GM12878 (cell line): ENCODE measurements at regions not wholly inside any gene's neighbourhood (a gene's known extent, or its start where the extent isn't known, plus 50 kb on each side); places are given as distances from the start of the nearest gene placed in this dataset.

Experiments
- ATAC-seq: fragments of 200-7000 bp; cut with Tn5 transposase; 3 replicates; pipeline ENCODE4 v1.9.1; 2020; ENCODE audit warnings: mild to moderate bottlenecking, moderate library complexity
- BruUV-seq: library from RNA; stranded (reverse); fragments of 400-500 nt; replicated peaks from 2 replicates; lab custom pipeline; 2021; lab: Mats Ljungman, UMichigan
- CTCF ChIA-PET: fragments of 300-600 bp; sonication (Branson Sonifier 250); formaldehyde crosslinking; extraction: SDS; loops from one replicate; lab custom pipeline; 2021; ENCODE audit warnings: inconsistent platforms; lab: Yijun Ruan, JAX
- POLR2A ChIA-PET: fragments of 350-600 bp; formaldehyde crosslinking; extraction: SDS; loops from one replicate; lab custom pipeline; 2021; ENCODE audit warnings: inconsistent platforms; lab: Charles Lee
- RAD21 ChIA-PET: fragments of 300-600 bp; sonication (Branson Sonifier 250); formaldehyde crosslinking; loops from one replicate; lab custom pipeline; 2023; ENCODE audit warnings: antibody characterized with exemption; ENCODE audit not compliant: unreplicated experiment; lab: Charles Lee
- SMC1A ChIA-PET: fragments of 300-600 bp; sonication (Branson Sonifier 250); formaldehyde crosslinking; loops from one replicate; lab custom pipeline; 2023; ENCODE audit not compliant: unreplicated experiment, uncharacterized antibody; lab: Charles Lee
- DNase-seq: peaks from one replicate; pipeline ENCODE4 v3.0.0-alpha.2; 2011; ENCODE audit warnings: low read depth, low spot score
- FAIRE-seq: peaks from 3 replicates; lab custom pipeline; 2011; peaks lifted over from hg19 to GRCh38; lab: Jason Lieb, UNC
- H2AFZ ChIP-seq: 2 replicates; pipeline ENCODE4 v1.6.0; 2011; ENCODE audit warnings: low read depth, low read length, control low read depth; ENCODE audit not compliant: control insufficient read depth
- H3K27ac ChIP-seq: 2 replicates; pipeline ENCODE4 v1.5.1; 2011; ENCODE audit warnings: control low read depth; ENCODE audit not compliant: control insufficient read depth, insufficient read depth
- H3K27me3 ChIP-seq, 2 experiments: replicated peaks in 1 of 2; 2 replicates each; pipeline versions ENCODE4 v1.6.0 to v1.6.1; 2011; ENCODE audit warnings: low read length in 1 of 2; ENCODE audit not compliant: control insufficient read depth in 2 of 2, insufficient read depth in 2 of 2
- H3K36me3 ChIP-seq, 2 experiments: 2 replicates each; pipeline ENCODE4 v1.5.1; 2011; ENCODE audit warnings: low read length in 1 of 2; ENCODE audit not compliant: control insufficient read depth in 2 of 2, insufficient read depth in 2 of 2
- H3K4me1 ChIP-seq: 2 replicates; pipeline ENCODE4 v1.6.1; 2011; ENCODE audit warnings: mild to moderate bottlenecking, low read length, moderate library complexity, mixed read lengths; ENCODE audit not compliant: control insufficient read depth, insufficient read depth
- H3K4me2 ChIP-seq: 2 replicates; pipeline ENCODE4 v1.6.0; 2011; ENCODE audit warnings: control low read depth; ENCODE audit not compliant: control insufficient read depth, insufficient read depth
- H3K4me3 ChIP-seq: fragments of 200-600 bp; sonication (generic); 2 replicates; pipeline ENCODE4 v1.5.1; 2016
- H3K79me2 ChIP-seq: 2 replicates; pipeline ENCODE4 v1.6.0; 2011; ENCODE audit warnings: low read length; ENCODE audit not compliant: control insufficient read depth, insufficient read depth
- H3K9ac ChIP-seq: 2 replicates; pipeline ENCODE4 v1.8.0; 2011; ENCODE audit warnings: low read length, control low read depth, mixed read lengths; ENCODE audit not compliant: control insufficient read depth, insufficient read depth
- H3K9me3 ChIP-seq: replicated peaks from 3 replicates; pipeline ENCODE4 v1.5.1; 2011; ENCODE audit warnings: mild to moderate bottlenecking, low read length; ENCODE audit not compliant: control insufficient read depth, insufficient read depth
- H4K20me1 ChIP-seq: 2 replicates; pipeline ENCODE4 v1.6.0; 2011; ENCODE audit not compliant: control insufficient read depth, insufficient read depth
- BACH1 ChIP-seq: fragments of 450-650 bp; IDR thresholded peaks from 2 replicates; pipeline ENCODE4 v1.6.1; 2017; ENCODE audit warnings: mild to moderate bottlenecking, borderline replicate concordance
- EZH2 ChIP-seq: IDR thresholded peaks from 2 replicates; pipeline ENCODE4 v1.6.1; 2012; ENCODE audit warnings: low read depth, mild to moderate bottlenecking, control low read depth, inconsistent platforms, low read length, borderline replicate concordance; ENCODE audit not compliant: control insufficient read depth
- IRF3 ChIP-seq: fragments of 450-650 bp; IDR thresholded peaks from 2 replicates; pipeline ENCODE4 v1.6.1; 2014; ENCODE audit warnings: mild to moderate bottlenecking
- KLF5 ChIP-seq: fragments of 450-650 bp; IDR thresholded peaks from 2 replicates; pipeline ENCODE4 v1.6.1; 2014; ENCODE audit warnings: mild to moderate bottlenecking; ENCODE audit not compliant: partially characterized antibody
- NFXL1 ChIP-seq: fragments of 450-650 bp; IDR thresholded peaks from 2 replicates; pipeline ENCODE4 v1.6.1; 2017; ENCODE audit warnings: antibody characterized with exemption, mild to moderate bottlenecking, borderline replicate concordance
- RAD51 ChIP-seq: fragments of 450-650 bp; IDR thresholded peaks from 2 replicates; pipeline ENCODE4 v1.6.1; 2016; ENCODE audit warnings: moderate library complexity, mild to moderate bottlenecking, inconsistent platforms
- RUNX3 ChIP-seq: IDR thresholded peaks from 2 replicates; pipeline ENCODE4 v1.6.1; 2012; ENCODE audit warnings: low read length, inconsistent platforms
- SRF ChIP-seq, 2 experiments: IDR thresholded peaks; 2 replicates each; pipeline ENCODE4 v1.6.1; 2011; ENCODE audit warnings: low read depth in 2 of 2, low read length in 2 of 2, mild to moderate bottlenecking in 1 of 2, moderate library complexity in 1 of 2
- WGBS: methylation state at CpG from one replicate; pipeline ENCODE4 v1.1.6; 2016; ENCODE audit warnings: low lambda C conversion rate; ENCODE audit not compliant: insufficient replicate concordance, insufficient coverage; ENCODE audit errors: missing lambda C conversion rate; 5-methylcytosine and 5-hydroxymethylcytosine counted together
- in situ Hi-C: fragments of 300-500 bp; cut with MboI; formaldehyde crosslinking; loops from 9 replicates; pipeline ENCODE4 v1.14.3; 2018; ENCODE audit warnings: mixed read lengths
- intact Hi-C: fragments of 100-400 bp; cut with micrococcal nuclease; formaldehyde crosslinking; loops from one replicate; pipeline ENCODE4 v1.14.2; 2022; ENCODE audit not compliant: unreplicated experiment
- TF ChIP-seq, protein P1 (sequence below): fragments of 450-650 bp; formaldehyde crosslinking; IDR thresholded peaks from 2 replicates; pipeline ENCODE4 v1.4.0; 2022; ENCODE audit warnings: mild to moderate bottlenecking, moderate library complexity
- TF ChIP-seq, protein P2 (sequence below): fragments of 450-650 bp; IDR thresholded peaks from 2 replicates; pipeline ENCODE4 v1.6.1; 2017; ENCODE audit warnings: mild to moderate bottlenecking, moderate library complexity

DNA sequence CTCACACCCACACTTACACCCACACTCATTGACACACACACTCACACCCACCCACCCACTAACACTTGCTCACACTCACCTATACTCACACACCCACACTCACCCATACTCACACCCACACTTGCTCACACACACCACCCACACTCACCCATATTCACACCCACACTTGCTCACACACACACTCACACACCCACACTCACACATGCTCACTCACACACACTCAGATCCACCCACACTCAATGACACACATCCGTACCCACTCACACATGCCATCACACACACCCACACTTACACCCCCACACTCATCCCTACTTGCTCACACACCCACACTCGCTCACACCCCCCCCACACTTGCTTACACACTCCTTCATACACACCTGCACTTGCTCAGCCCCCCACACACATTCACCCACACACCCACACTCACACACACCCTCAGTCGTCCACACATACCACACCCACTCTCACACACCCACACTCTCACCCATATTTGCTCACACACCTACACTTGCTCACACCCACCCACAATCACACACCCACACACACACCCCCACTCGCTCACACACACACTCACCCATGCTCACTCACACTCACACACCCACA, 321.1 kb upstream of the N4BP1 start (continued):
- TF ChIP-seq IRF3 = no peak
- TF ChIP-seq KLF5 = no peak
- no peak for TF ChIP-seq EZH2
- no peak for TF ChIP-seq SRF (IDR thresholded peaks at IDR 0.05; ENCODE audit: low read depth in 2 of 2, low read length in 2 of 2)

DNA sequence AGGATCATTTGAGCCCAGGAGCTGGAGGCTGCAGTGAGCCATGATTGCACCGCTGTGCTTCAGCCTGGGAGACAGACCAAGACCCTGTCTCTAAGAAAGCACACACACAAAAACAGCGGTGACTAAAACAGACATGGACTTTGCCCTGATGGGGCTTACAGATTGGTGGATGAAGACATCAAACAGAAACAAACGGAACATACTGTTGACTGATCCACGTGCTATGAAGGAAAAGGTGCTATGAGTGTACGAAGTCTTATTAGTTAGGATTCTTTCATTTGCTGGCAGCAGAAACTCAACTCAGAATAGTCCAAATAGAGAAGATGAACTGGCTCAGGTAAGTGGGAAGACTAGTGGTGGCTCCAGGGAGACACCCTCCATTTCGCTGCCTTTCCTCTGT, 309.8 kb upstream of the N4BP1 start:
- in situ Hi-C loops = no loop called here
- WGBS = 38% methylated on average over 6 of the region's 6 CpGs
- TF ChIP-seq, protein P1, sequence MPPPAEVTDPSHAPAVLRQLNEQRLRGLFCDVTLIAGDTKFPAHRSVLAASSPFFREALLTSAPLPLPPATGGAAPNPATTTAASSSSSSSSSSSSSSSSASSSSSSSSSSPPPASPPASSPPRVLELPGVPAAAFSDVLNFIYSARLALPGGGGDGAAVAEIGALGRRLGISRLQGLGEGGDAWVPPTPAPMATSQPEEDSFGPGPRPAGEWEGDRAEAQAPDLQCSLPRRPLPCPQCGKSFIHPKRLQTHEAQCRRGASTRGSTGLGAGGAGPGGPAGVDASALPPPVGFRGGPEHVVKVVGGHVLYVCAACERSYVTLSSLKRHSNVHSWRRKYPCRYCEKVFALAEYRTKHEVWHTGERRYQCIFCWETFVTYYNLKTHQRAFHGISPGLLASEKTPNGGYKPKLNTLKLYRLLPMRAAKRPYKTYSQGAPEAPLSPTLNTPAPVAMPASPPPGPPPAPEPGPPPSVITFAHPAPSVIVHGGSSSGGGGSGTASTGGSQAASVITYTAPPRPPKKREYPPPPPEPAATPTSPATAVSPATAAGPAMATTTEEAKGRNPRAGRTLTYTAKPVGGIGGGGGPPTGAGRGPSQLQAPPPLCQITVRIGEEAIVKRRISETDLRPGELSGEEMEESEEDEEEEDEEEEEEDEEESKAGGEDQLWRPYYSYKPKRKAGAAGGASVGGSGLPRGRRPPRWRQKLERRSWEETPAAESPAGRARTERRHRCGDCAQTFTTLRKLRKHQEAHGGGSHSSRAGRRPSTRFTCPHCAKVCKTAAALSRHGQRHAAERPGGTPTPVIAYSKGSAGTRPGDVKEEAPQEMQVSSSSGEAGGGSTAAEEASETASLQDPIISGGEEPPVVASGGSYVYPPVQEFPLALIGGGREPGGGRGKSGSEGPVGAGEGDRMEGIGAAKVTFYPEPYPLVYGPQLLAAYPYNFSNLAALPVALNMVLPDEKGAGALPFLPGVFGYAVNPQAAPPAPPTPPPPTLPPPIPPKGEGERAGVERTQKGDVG (CRISPR knock-in tag) = no peak
- TF ChIP-seq EZH2 = no peak
- TF ChIP-seq, protein P2, sequence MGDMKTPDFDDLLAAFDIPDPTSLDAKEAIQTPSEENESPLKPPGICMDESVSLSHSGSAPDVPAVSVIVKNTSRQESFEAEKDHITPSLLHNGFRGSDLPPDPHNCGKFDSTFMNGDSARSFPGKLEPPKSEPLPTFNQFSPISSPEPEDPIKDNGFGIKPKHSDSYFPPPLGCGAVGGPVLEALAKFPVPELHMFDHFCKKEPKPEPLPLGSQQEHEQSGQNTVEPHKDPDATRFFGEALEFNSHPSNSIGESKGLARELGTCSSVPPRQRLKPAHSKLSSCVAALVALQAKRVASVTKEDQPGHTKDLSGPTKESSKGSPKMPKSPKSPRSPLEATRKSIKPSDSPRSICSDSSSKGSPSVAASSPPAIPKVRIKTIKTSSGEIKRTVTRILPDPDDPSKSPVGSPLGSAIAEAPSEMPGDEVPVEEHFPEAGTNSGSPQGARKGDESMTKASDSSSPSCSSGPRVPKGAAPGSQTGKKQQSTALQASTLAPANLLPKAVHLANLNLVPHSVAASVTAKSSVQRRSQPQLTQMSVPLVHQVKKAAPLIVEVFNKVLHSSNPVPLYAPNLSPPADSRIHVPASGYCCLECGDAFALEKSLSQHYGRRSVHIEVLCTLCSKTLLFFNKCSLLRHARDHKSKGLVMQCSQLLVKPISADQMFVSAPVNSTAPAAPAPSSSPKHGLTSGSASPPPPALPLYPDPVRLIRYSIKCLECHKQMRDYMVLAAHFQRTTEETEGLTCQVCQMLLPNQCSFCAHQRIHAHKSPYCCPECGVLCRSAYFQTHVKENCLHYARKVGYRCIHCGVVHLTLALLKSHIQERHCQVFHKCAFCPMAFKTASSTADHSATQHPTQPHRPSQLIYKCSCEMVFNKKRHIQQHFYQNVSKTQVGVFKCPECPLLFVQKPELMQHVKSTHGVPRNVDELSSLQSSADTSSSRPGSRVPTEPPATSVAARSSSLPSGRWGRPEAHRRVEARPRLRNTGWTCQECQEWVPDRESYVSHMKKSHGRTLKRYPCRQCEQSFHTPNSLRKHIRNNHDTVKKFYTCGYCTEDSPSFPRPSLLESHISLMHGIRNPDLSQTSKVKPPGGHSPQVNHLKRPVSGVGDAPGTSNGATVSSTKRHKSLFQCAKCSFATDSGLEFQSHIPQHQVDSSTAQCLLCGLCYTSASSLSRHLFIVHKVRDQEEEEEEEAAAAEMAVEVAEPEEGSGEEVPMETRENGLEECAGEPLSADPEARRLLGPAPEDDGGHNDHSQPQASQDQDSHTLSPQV = no peak
- no peak for TF ChIP-seq RUNX3
- no peak for TF ChIP-seq RAD51
- no peak for TF ChIP-seq NFXL1
- no peak for TF ChIP-seq BACH1

More for the DNA sequence above, 309.8 kb upstream of the N4BP1 start:
- Histone ChIP-seq H3K4me1 (no peaks in the 10 kb centered on the region), H3K36me3 (no peaks in the 10 kb centered on the region), H3K4me3 (no peak overlapping the region), H3K4me2 (no peak overlapping the region), H3K79me2 (no peaks in the 10 kb centered on the region), H3K9me3 (no peaks in the 10 kb centered on the region), H2AFZ (no peak overlapping the region), H3K9ac (no peak overlapping the region), H3K27ac (no peak overlapping the region), H4K20me1 (no peaks in the 10 kb centered on the region), H3K27me3 (no peaks in the 10 kb centered on the region)
- no TSS peak for BruUV-seq
- DNase-seq = no peak
- intact Hi-C loops = no loop called here
- POLR2A ChIA-PET = no interaction called here
- RAD21 ChIA-PET = no interaction called here
- CTCF ChIA-PET = no interaction called here
- ATAC-seq = no peak
- SMC1A ChIA-PET = interaction anchor here (1.2 kb wide), 1 partner anchor 12 kb away, joined by 3 read pairs; no protein-coding TSS in a partner anchor
- no peak for FAIRE-seq
